SK-N-SH (cell line): ENCODE measurements at regions not wholly inside any gene's neighbourhood (a gene's known extent, or its start where the extent isn't known, plus 50 kb on each side); places are given as distances from the start of the nearest gene placed in this dataset.

Experiments used
- CTCF ChIA-PET: fragments of 300-600, 350-600 bp; formaldehyde crosslinking; extraction: SDS; loops from one replicate; lab custom pipeline; 2021; lab: Yijun Ruan, JAX
- POLR2A ChIA-PET: fragments of 350-600 bp; sonication (Branson Sonifier 250); formaldehyde crosslinking; extraction: SDS; loops from one replicate; lab custom pipeline; 2020; ENCODE audit warnings: antibody characterized with exemption, inconsistent platforms; lab: Yijun Ruan, JAX
- DNase-seq: peaks from one replicate; pipeline ENCODE4 v3.0.0; 2012
- H2AFZ ChIP-seq: fragments of 200-600 bp; sonication (generic); 2 replicates; pipeline ENCODE4 v1.8.1; 2016; ENCODE audit warnings: antibody characterized with exemption, mild to moderate bottlenecking, low read depth
- H3F3A ChIP-seq: fragments of 200-600 bp; sonication (generic); replicated peaks from 2 replicates; pipeline ENCODE3; 2016; ENCODE audit warnings: antibody characterized with exemption, mild to moderate bottlenecking; ENCODE audit not compliant: insufficient read depth
- H3K27ac ChIP-seq, 2 experiments: fragments of 200-500 bp in 1 of 2; fragments of 200-600 bp in 1 of 2; sonication (Bioruptor generic) in 1 of 2; sonication (generic), shearing (Covaris generic) in 1 of 2; 2 replicates each; pipeline versions ENCODE4 v1.5.1 to v1.6.1; 2014 to 2016; ENCODE audit warnings: low read depth in 2 of 2, inconsistent platforms in 1 of 2, low read length in 1 of 2, mild to moderate bottlenecking in 1 of 2, mixed read lengths in 1 of 2
- H3K27me3 ChIP-seq: fragments of 200-600 bp; sonication (generic), shearing (Covaris generic); 2 replicates; pipeline ENCODE4 v1.6.1; 2016; ENCODE audit warnings: mixed run types; ENCODE audit not compliant: insufficient read depth
- H3K36me3 ChIP-seq, 2 experiments: fragments of 200-500 bp in 1 of 2; fragments of 200-600 bp in 1 of 2; sonication (Bioruptor generic) in 1 of 2; sonication (generic) in 1 of 2; replicated peaks in 1 of 2; 2 replicates each; pipeline versions ENCODE3 to v1.5.1; 2014 to 2016; ENCODE audit warnings: low read length in 1 of 2, mild to moderate bottlenecking in 1 of 2; ENCODE audit not compliant: insufficient read depth in 2 of 2, control insufficient read depth in 1 of 2
- H3K4me1 ChIP-seq, 2 experiments: fragments of 200-500 bp in 1 of 2; fragments of 200-600 bp in 1 of 2; sonication (Bioruptor generic) in 1 of 2; sonication (generic), shearing (Covaris generic) in 1 of 2; 2 replicates each; pipeline versions ENCODE4 v1.5.1 to v1.6.1; 2014 to 2016; ENCODE audit warnings: low read depth in 1 of 2, low read length in 1 of 2, mixed run types in 1 of 2; ENCODE audit not compliant: insufficient read depth in 2 of 2, control insufficient read depth in 1 of 2
- H3K4me2 ChIP-seq: fragments of 200-600 bp; sonication (generic), shearing (Covaris generic); 2 replicates; pipeline ENCODE4 v1.6.1; 2017; ENCODE audit warnings: mixed run types
- H3K4me3 ChIP-seq, 2 experiments: fragments of 200-500 bp in 1 of 2; fragments of 200-600 bp in 1 of 2; sonication (Bioruptor generic) in 1 of 2; sonication (generic), shearing (Covaris generic) in 1 of 2; 2 replicates each; pipeline versions ENCODE4 v1.5.1 to v1.8.1; 2014 to 2016; ENCODE audit warnings: low read depth in 2 of 2, inconsistent platforms in 1 of 2, low read length in 1 of 2, mild to moderate bottlenecking in 1 of 2, mixed read lengths in 1 of 2, moderate library complexity in 1 of 2
- H3K79me2 ChIP-seq: fragments of 200-600 bp; sonication (generic); 2 replicates; pipeline ENCODE4 v1.8.1; 2017; ENCODE audit warnings: mild to moderate bottlenecking; ENCODE audit not compliant: insufficient read depth
- H3K9ac ChIP-seq: fragments of 200-600 bp; sonication (generic); 2 replicates; pipeline ENCODE4 v1.6.1; 2017; ENCODE audit warnings: mixed run types
- H3K9me2 ChIP-seq: fragments of 200-600 bp; sonication (generic); 2 replicates; pipeline ENCODE4 v1.6.1; 2017; ENCODE audit warnings: mixed run types
- H3K9me3 ChIP-seq: fragments of 200-600 bp; sonication (generic); 2 replicates; pipeline ENCODE4 v1.6.1; 2017; ENCODE audit warnings: mixed run types, mild to moderate bottlenecking, moderate library complexity
- H4K20me1 ChIP-seq: fragments of 200-600 bp; sonication (generic); 2 replicates; pipeline ENCODE4 v1.6.1; 2017; ENCODE audit warnings: mild to moderate bottlenecking, mixed run types; ENCODE audit not compliant: insufficient read depth
- ELF1 ChIP-seq: IDR thresholded peaks from 2 replicates; pipeline ENCODE4 v1.4.0; 2012
- EZH2phosphoT487 ChIP-seq: fragments of 200-600 bp; sonication (generic); IDR thresholded peaks from 2 replicates; pipeline ENCODE4 v1.6.1; 2017; ENCODE audit warnings: low read depth, mixed run types, mild to moderate bottlenecking, antibody characterized with exemption, moderate library complexity, borderline replicate concordance
- FOXJ3 ChIP-seq: sonication (generic); formaldehyde crosslinking; IDR thresholded peaks from 2 replicates; pipeline ENCODE4 v1.5.1; 2020; ENCODE audit warnings: mild to moderate bottlenecking, missing genetic modification reagents
- FOXM1 ChIP-seq: IDR thresholded peaks from 2 replicates; pipeline ENCODE4 v1.4.0; 2012; ENCODE audit warnings: low read depth, mild to moderate bottlenecking
- GABPA ChIP-seq: IDR thresholded peaks from 2 replicates; pipeline ENCODE4 v1.4.0; 2012; ENCODE audit warnings: low read depth, mild to moderate bottlenecking
- IRF3 ChIP-seq: fragments of 150-350 bp; IDR thresholded peaks from 2 replicates; pipeline ENCODE4 v1.6.1; 2016; ENCODE audit warnings: mild to moderate bottlenecking, low read depth, low read length
- JUND ChIP-seq: IDR thresholded peaks from 2 replicates; pipeline ENCODE4 v1.4.0; 2012
- MEF2A ChIP-seq: IDR thresholded peaks from 2 replicates; pipeline ENCODE4 v1.4.0; 2012; ENCODE audit warnings: low read depth, borderline replicate concordance
- MXI1 ChIP-seq: IDR thresholded peaks from 2 replicates; pipeline ENCODE4 v1.6.1; 2012; ENCODE audit warnings: mild to moderate bottlenecking, low read depth, low read length, improper control_type of control experiment
- NRF1 ChIP-seq: IDR thresholded peaks from 2 replicates; pipeline ENCODE4 v1.6.1; 2012; ENCODE audit warnings: low read depth, mild to moderate bottlenecking, low read length
- REST ChIP-seq: IDR thresholded peaks from 2 replicates; pipeline ENCODE4 v1.6.1; 2012; ENCODE audit warnings: mild to moderate bottlenecking, low read depth, low read length, moderate library complexity
- RFX5 ChIP-seq: IDR thresholded peaks from 2 replicates; pipeline ENCODE4 v1.6.1; 2012; ENCODE audit warnings: mild to moderate bottlenecking, improper control_type of control experiment, low read length
- RXRA ChIP-seq: IDR thresholded peaks from 2 replicates; pipeline ENCODE4 v1.4.0; 2012; ENCODE audit warnings: low read depth, mild to moderate bottlenecking, borderline replicate concordance
- SIN3A ChIP-seq: IDR thresholded peaks from 2 replicates; pipeline ENCODE4 v1.6.1; 2012; ENCODE audit warnings: low read depth, mild to moderate bottlenecking, low read length, moderate library complexity, borderline replicate concordance
- TAF1 ChIP-seq: IDR thresholded peaks from 2 replicates; pipeline ENCODE4 v1.6.1; 2012; ENCODE audit warnings: low read depth, mild to moderate bottlenecking, low read length, moderate library complexity, borderline replicate concordance
- TCF12 ChIP-seq: IDR thresholded peaks from 2 replicates; pipeline ENCODE4 v1.4.0; 2012
- TEAD4 ChIP-seq: IDR thresholded peaks from 2 replicates; pipeline ENCODE4 v1.4.0; 2012; ENCODE audit warnings: mild to moderate bottlenecking, borderline replicate concordance; ENCODE audit not compliant: insufficient read depth
- USF2 ChIP-seq: fragments of 150-350 bp; IDR thresholded peaks from 2 replicates; pipeline ENCODE4 v1.6.1; 2017; ENCODE audit warnings: antibody characterized with exemption, low read length, low read depth, borderline replicate concordance
- WGBS: methylation state at CpG from one replicate; pipeline ENCODE4 v1.1.6; 2017; ENCODE audit warnings: low lambda C conversion rate; 5-methylcytosine and 5-hydroxymethylcytosine counted together
- TF ChIP-seq, protein P1 (sequence below): IDR thresholded peaks from 2 replicates; pipeline ENCODE4 v1.4.0; 2012; ENCODE audit warnings: low read depth, borderline replicate concordance
- TF ChIP-seq, protein P2 (sequence below): IDR thresholded peaks from 2 replicates; pipeline ENCODE4 v1.4.0; 2012; ENCODE audit warnings: low read depth, borderline replicate concordance

DNA sequence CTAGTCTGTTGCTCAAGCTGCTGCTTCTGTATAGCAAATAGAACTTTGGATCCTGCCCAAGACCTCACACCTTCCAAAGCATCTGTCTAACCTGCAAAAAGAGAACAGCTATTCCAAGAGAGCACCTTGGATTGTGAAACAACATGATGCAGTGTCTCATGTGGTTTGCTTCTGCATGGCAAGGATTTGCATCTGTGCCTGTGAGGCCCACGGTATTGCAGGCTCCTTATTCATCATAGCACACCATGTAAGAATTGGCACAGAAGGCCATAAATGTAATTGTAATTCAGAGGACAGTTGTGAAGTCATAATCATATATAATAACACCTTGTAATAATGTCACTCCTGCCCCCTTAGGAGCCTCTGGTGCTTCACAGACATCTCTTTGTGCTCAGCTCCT, 147.1 kb downstream of the ZNF674 start:
- H3K36me3 ChIP-seq = no peaks in the 10 kb centered on the region
- POLR2A ChIA-PET = no interaction called here
- WGBS = 25% methylated on average over 1 of the region's 1 CpG
- CTCF ChIA-PET = no interaction called here
- no peaks in the 10 kb centered on the region for H3K4me1 ChIP-seq
- no peak overlapping the region for H3K4me2 ChIP-seq
- H3K79me2 ChIP-seq = no peaks in the 10 kb centered on the region
- no peaks in the 10 kb centered on the region; the same call in 1 of the 2 replicates for H3K27me3 ChIP-seq
- no peak overlapping the region for H2AFZ ChIP-seq
- H3K27ac ChIP-seq = no peak overlapping the region
- no peak overlapping the region for H3K9ac ChIP-seq
- H3F3A ChIP-seq = no peaks in the 10 kb centered on the region
- TF ChIP-seq TCF12 (no peak), ELF1 (no peak), TEAD4 (no peak), GABPA (no peak), FOXM1 (no peak), RFX5 (no peak), MEF2A (no peak), REST (no peak), TAF1 (no peak), SIN3A (no peak), JUND (no peak), MXI1 (no peak), USF2 (no peak), IRF3 (no peak), NRF1 (no peak), EZH2phosphoT487 (no peak), RXRA (no peak), FOXJ3 (CRISPR knock-in tag) (no peak)
- TF ChIP-seq, protein P1, sequence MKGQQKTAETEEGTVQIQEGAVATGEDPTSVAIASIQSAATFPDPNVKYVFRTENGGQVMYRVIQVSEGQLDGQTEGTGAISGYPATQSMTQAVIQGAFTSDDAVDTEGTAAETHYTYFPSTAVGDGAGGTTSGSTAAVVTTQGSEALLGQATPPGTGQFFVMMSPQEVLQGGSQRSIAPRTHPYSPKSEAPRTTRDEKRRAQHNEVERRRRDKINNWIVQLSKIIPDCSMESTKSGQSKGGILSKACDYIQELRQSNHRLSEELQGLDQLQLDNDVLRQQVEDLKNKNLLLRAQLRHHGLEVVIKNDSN = no peak
- TF ChIP-seq, protein P2, sequence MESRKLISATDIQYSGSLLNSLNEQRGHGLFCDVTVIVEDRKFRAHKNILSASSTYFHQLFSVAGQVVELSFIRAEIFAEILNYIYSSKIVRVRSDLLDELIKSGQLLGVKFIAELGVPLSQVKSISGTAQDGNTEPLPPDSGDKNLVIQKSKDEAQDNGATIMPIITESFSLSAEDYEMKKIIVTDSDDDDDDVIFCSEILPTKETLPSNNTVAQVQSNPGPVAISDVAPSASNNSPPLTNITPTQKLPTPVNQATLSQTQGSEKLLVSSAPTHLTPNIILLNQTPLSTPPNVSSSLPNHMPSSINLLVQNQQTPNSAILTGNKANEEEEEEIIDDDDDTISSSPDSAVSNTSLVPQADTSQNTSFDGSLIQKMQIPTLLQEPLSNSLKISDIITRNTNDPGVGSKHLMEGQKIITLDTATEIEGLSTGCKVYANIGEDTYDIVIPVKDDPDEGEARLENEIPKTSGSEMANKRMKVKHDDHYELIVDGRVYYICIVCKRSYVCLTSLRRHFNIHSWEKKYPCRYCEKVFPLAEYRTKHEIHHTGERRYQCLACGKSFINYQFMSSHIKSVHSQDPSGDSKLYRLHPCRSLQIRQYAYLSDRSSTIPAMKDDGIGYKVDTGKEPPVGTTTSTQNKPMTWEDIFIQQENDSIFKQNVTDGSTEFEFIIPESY = no peak
- H3K4me3 ChIP-seq = no peak overlapping the region
- DNase-seq = no peak
- H4K20me1 ChIP-seq = no peaks in the 10 kb centered on the region
- no peaks in the 10 kb centered on the region for H3K9me2 ChIP-seq
- no peaks in the 10 kb centered on the region; the same call in 1 of the 2 replicates for H3K9me3 ChIP-seq
